GM12891 (cell line): ENCODE measurements at regions not wholly inside any gene's neighbourhood (a gene's known extent, or its start where the extent isn't known, plus 50 kb on each side); places are given as distances from the start of the nearest gene placed in this dataset.

ENCODE experiments used
- DNase-seq: peaks from one replicate; pipeline ENCODE4 v3.0.0; 2011; ENCODE audit warnings: low spot score; ENCODE audit not compliant: insufficient read length
- FAIRE-seq: peaks from 2 replicates; lab custom pipeline; 2011; peaks lifted over from hg19 to GRCh38; lab: Jason Lieb, UNC
- PAX5 ChIP-seq: IDR thresholded peaks from 2 replicates; pipeline ENCODE4 v1.6.1; 2011; ENCODE audit warnings: low read length, moderate library complexity, mild to moderate bottlenecking; ENCODE audit not compliant: insufficient read depth, severe bottlenecking
- POLR2A ChIP-seq: IDR thresholded peaks from 2 replicates; pipeline ENCODE4 v1.6.1; 2011; ENCODE audit warnings: low read depth, low read length, control low read depth
- POLR2AphosphoS5 ChIP-seq: IDR thresholded peaks from 2 replicates; pipeline ENCODE4 v1.6.1; 2011; ENCODE audit warnings: low read depth, low read length, control low read depth
- POU2F2 ChIP-seq: IDR thresholded peaks from 2 replicates; pipeline ENCODE4 v1.6.1; 2011; ENCODE audit warnings: low read depth, mild to moderate bottlenecking, control low read depth, low read length, moderate library complexity
- SPI1 ChIP-seq: IDR thresholded peaks from 2 replicates; pipeline ENCODE4 v1.6.1; 2011; ENCODE audit warnings: low read depth, low read length, control low read depth
- TAF1 ChIP-seq: IDR thresholded peaks from 2 replicates; pipeline ENCODE4 v1.6.1; 2011; ENCODE audit warnings: low read depth, low read length, control low read depth

DNA sequence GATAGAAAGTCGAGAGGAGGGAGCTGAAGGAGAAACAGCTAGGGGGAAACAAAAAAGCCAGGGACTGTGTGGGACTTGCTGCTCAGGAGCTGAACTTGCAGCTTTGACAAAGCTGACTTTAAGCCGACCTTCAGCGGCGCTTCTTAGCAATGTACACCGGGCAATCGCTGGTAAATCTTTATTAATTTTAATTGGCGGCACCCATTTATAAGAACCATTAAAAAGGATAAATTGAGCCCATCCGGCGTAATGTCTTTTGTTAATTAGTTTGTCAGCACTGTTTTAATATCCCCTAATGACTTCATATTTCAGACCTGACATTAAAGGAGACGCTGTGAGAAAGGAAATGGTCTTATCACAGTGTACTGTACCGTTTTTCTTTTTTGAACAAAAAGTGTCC, 86.2 kb upstream of the VASH1 start:
- FAIRE-seq (no peak), DNase-seq (no peak)
- no peak for TF ChIP-seq POLR2A
- no peak for TF ChIP-seq SPI1
- TF ChIP-seq TAF1: no peak
- no peak for TF ChIP-seq PAX5
- no peak for TF ChIP-seq POU2F2
- no peak for TF ChIP-seq POLR2AphosphoS5

DNA sequence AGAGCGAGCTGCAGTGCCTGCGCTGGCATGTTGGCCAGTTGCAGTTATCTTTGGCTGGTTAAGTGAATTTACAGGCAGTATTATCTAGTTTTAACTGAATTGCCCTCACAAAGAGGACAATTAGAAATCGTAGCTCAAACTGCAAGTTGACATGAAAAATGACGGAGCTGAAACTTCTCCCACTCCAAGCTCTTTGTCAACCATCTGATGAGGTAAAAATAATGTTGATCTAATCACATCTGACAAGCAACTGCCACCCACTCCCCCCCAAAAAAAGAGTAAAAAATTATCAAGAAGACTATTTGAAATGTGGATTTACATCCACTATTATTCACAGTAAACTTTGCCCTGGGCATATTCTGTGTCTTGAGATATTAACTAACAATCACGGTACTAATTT, 84.7 kb upstream of the VASH1 start:
- FAIRE-seq: no peak
- TF ChIP-seq PAX5: no peak
- no peak for TF ChIP-seq SPI1
- TF ChIP-seq POU2F2: no peak
- TF ChIP-seq POLR2AphosphoS5: no peak
- TF ChIP-seq TAF1: no peak
- TF ChIP-seq POLR2A: no peak
- no peak for DNase-seq

DNA sequence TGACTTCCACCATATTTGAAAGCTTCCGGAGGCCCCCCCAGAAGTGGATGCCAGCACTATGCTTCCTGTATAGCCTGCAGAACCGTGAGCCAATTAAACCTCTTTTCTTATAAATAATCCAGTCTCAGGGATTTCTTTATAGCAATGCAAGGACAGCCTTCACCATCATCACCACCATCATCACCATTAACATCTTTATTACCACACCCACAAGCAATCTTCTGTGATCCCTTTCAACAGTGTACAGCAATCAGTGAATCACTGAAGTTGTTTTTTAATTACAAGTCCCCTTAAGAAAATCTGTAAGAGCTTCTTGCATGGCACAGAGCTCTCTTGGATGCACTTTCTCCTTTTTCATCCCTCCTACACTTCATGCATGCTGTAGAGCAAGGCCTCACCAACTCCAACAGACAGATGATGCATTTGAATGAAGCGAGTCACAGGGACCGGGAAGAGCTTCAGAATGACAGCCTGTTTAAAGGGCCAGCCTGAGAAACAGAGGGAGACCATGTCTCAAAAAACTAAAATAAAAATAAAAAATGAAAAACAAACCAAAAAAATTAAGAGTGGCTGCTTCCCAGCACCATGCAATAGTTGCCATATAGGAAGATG, 83.6 kb upstream of the VASH1 start:
- DNase-seq (no peak), FAIRE-seq (no peak)
- no peak for TF ChIP-seq POLR2A
- TF ChIP-seq POU2F2: no peak
- no peak for TF ChIP-seq POLR2AphosphoS5
- no peak for TF ChIP-seq PAX5
- no peak for TF ChIP-seq SPI1
- no peak for TF ChIP-seq TAF1

DNA sequence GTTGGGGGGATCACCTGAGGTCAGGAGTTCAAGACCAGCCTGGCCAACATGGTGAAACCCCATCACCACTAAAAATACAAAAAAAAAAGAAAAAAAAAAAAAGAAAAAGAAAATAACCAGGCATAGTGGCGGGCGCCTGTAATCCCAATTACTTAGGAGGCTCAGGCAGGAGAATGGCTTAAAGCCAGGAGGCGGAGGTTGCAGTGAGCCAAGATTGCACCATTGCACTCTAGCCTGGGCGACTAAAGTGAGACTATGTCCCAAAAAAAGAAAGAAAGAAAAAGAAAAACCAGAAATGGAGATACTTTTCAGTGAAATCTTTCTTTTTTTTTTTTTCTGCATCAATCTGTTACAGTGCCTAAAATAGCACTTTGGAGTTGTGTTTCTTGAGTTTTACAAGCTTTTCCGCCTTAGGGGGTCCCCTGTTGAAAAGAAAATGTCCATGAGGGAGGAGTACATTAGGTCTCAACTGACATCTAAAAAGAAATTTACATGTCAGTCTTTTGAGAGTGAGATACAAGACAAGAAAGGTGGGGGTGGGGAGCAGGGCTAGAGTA, 82.9 kb upstream of the VASH1 start:
- DNase-seq (no peak), FAIRE-seq (no peak)
- TF ChIP-seq POLR2AphosphoS5 (no peak), POLR2A (no peak), PAX5 (no peak), TAF1 (no peak), SPI1 (no peak), POU2F2 (no peak)

DNA sequence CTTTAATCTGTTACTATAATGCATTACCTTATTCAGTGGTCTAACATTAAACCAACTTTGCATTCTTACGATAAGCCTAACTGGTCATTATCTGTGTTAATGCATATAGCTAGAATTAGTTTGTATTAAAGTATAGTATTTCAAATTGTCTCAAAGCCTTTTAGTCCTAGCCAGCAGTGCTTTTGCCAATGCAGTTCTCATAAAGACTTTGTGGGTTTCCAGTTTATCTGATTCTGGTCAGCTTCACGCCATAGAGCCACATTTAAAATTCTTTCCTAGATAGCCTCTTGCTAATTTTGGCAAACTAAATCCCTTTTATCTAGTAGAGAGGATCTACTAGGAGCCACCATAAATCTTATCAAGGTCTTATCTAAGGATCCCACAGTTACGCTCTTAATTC, 78.9 kb upstream of the VASH1 start:
- FAIRE-seq: no peak
- TF ChIP-seq POLR2A (no peak), POLR2AphosphoS5 (no peak), POU2F2 (no peak), SPI1 (no peak), TAF1 (no peak)

DNA sequence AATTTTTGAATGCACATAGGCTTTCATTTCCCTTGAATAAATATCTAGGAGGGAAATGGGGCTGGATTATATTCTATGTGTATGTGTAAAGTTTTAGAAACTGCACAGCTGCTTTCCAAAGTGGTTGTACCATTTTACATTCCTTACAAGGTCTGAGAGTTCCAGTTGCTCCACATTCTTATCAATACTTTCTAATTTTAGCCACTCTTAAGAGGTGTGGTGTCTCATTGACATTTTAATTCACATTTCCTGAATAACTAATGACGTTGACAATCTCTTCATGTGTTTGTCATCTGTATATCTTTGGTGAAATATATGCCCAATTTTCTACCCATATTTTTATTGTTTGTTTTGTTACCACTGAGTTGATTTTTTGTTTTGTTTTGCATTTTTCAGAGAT, 74.6 kb upstream of the VASH1 start:
- no peak for DNase-seq
- TF ChIP-seq POLR2AphosphoS5 (no peak), POLR2A (no peak), POU2F2 (no peak), PAX5 (no peak), TAF1 (no peak), SPI1 (no peak)
- FAIRE-seq: no peak

More for the DNA sequence above, 78.9 kb upstream of the VASH1 start:
- DNase-seq: no peak

DNA sequence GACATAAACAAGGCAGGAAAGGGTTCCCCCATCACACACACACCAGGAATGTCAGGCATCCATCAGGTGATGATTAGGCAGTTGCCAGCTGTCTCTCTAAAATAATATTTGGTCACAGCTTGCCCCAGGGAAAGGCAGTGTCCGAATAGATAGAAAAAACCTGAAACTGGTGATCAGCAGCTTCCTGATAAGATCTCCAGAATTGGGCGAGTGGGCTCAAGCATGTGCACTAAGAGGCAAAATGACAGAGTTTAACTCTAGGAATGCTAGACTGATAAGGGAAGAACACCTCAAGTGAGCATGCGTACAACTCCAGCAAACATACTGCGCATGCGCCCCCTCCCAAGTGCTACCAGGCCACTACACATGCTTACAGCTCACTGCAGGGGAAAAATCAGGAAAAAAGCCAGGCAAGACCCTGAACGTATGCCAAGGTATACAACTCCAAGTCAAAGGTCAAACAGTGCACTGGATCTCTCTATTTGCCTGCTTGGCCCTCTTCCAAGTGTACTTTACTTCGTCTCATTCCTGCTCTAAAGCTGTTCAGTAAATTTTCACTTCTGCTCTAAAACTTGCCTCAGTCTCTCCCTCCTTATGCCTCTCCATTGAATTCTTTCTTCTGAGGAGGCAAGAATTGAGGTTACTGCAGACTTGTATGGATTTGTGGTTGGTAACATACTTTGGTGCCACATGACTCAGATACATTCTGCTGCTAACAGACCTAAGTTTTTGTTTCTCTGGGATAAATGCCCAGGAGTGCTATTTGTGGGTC, 73.5 kb upstream of the VASH1 start:
- TF ChIP-seq POLR2AphosphoS5: no peak
- TF ChIP-seq PAX5: no peak
- TF ChIP-seq TAF1: no peak
- TF ChIP-seq POU2F2: no peak
- DNase-seq (no peak), FAIRE-seq (no peak)

DNA sequence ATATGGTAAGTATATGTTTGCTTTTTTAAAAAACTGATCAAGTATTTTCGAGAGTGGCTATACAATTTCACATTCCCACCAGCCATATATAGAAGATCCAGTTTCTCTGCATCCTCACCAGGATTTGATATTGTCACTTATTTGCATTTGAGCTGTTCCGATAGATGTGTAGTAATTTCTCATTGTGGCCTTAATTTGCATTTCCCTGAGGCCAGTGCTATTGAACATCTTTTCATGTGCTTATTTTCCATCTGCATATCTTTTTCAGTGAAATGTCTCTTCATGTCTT, 72.9 kb upstream of the VASH1 start:
- no peak for FAIRE-seq
- DNase-seq: no peak

DNA sequence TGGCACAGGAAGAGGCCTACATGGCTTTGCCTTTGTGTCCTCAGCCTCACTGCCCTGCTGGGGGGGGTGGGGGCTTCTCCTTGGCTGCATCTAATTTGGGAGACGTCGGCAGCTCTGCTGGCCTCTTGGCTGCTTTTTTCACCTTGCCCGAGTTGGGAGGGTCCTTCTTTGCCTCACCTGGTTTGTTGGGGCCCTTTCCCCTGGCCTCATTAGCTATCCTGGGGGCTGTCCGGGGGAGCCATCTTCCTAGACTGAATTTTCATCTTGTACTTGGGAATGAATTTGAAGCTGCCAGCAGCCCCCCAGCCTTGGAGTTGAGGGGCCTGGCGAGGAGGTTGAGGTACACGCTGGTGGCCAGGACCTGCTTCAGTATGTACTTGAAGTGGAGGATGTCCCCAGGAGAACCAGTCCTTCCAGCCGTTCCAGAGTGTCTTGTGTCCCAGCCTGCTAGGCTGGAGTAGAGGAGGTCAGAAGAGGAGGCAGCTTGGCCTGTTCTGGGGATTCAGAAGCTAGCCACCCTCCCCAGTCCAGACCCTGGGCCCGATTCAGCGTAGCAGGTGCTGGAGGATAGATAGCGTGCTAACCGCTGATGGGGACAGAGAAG, 70.7 kb upstream of the VASH1 start:
- FAIRE-seq (no peak), DNase-seq (no peak)
- TF ChIP-seq SPI1: no peak
- TF ChIP-seq POLR2AphosphoS5: no peak
- no peak for TF ChIP-seq TAF1

More for the DNA sequence above, 72.9 kb upstream of the VASH1 start:
- TF ChIP-seq POU2F2: no peak
- no peak for TF ChIP-seq TAF1
- TF ChIP-seq POLR2A: no peak
- TF ChIP-seq SPI1: no peak
- TF ChIP-seq POLR2AphosphoS5: no peak
- TF ChIP-seq PAX5: no peak

DNA sequence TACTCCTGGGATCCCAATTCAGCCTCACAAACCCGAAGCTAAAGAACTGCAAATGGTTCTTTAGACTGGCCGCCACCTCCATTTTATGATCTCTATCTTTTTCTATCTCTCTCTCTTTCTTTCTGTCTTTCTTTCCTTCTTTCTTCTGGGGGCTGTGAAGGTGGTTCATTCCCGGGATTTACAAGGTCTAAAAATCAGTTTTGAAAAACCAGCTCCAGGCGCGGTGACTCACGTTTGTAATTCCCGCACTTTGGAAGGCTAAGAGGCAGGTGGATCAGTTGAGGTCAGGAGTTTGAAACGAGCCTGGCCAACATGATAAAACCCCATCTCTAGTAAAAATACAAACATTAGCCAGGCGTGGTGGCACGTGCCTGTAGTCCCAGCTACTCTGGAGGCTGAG, 67.2 kb upstream of the VASH1 start:
- DNase-seq: no peak
- no peak for FAIRE-seq
- TF ChIP-seq SPI1: no peak
- no peak for TF ChIP-seq PAX5
- no peak for TF ChIP-seq POU2F2
- TF ChIP-seq POLR2A: no peak
- TF ChIP-seq POLR2AphosphoS5: no peak
- TF ChIP-seq TAF1: no peak
